GM19099 (cell line): ENCODE measurements at regions not wholly inside any gene's neighbourhood (a gene's known extent, or its start where the extent isn't known, plus 50 kb on each side); places are given as distances from the start of the nearest gene placed in this dataset.
A peak's percentile ranks its signal among the peaks of the same experiment; 100 is the strongest.

Experiments used
- POLR2A ChIP-seq: IDR thresholded peaks from 3 replicates; pipeline ENCODE4 v1.6.1; 2011; ENCODE audit warnings: low read depth; ENCODE audit not compliant: insufficient read length; ENCODE audit errors: extremely low read depth

DNA sequence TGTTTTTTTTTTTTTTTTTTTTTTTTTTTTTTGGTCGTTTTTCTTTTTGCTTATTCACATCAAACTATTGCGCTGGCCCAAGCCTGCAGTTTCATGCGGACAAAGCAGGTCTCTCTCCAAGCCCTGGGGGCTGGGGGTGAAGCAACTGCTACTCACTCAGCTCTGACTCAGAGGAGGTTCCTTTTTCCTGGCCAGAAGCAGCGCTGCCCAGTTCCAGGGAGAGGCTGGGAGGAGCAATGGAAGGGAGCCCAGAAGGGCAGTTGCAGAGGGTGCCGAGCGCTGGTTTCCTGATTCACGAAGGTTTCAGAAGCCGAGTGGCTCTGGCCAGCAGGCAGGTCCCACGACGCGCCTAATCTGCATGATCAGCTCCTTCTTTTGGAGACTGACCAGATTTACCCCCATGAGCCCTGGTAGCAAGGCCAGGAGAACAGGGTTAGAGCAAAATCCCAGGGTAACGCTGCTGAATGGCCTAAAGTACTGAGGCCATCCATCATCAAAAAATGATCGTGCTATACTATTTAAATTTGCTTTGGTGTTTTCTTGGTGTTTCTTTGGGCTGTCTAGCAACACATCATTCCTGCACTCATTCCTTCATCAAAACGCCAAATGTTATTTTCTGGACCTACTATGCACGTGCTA is 144.7 kb upstream of the SOX9 start:
- TF ChIP-seq POLR2A = no peak

GRCh38 chr17:71978435-71978834 is 142.4 kb upstream of the SOX9 start:
- TF ChIP-seq POLR2A = no peak

DNA sequence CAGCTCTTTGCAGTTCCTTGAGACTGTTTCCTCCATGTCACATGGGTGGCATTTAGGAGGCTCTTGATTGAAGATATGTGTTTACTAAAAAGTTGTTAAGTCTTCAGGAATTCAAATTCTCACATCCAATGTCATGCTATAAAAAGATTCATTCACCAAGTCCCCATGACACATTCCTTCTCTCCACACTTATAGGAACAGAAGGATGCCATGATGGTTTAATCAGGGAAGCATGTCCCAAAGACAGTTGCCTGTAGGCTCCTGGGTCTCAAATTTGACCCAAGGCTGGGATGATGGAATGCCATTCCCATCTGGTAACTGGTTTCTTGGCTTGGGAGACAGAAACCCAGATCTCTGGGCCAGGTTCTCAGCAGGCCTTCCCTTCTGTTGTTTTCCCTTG is 140.6 kb upstream of the SOX9 start:
- TF ChIP-seq POLR2A = no peak

- no peak for TF ChIP-seq POLR2A
Observed at GRCh38 chr17:71983828-71984227, 137.0 kb upstream of the SOX9 start.

GRCh38 chr17:71985111-71986039 is 135.4 kb upstream of the SOX9 start:
- TF ChIP-seq POLR2A = no peak

- TF ChIP-seq POLR2A = no peak
Observed at GRCh38 chr17:71986886-71987285, 133.9 kb upstream of the SOX9 start.

DNA sequence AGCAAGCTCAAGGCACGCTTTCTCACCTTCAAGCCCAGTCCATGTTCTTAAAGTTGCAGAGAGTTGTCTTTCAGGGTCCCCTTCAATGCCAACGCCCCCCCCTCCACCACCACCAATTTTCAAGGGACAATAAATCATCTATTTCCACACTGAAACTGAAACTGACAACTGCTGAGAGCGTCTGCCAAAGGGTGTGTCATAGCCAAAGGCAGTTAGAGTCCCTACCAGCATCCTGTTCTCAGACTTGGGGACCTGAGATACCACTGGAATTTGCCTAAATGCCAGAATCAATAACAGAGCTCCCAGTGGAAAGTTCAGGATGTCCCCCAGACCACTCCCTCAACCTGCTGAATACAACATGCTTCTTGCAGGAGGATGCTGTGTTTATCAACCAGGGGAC is 133.2 kb upstream of the SOX9 start:
- TF ChIP-seq POLR2A = no peak

DNA sequence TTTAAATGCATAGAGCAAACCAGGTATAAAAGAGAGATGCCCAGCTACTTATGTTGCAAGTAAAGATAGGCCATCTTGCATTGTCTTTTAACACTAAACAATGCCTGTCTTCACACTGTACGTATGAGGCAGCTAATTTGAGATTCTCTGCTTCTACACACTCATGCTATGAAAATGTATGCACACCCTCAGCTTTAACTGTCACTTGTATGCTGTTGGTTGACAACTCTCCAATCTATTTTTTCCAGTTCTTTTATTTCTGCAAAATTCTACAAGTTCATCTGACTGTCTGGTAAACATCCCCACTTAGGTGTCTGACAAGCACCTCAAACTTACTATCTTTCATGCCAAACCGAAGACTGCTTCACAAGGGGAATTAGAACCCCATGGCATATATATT is 131.7 kb upstream of the SOX9 start:
- no peak for TF ChIP-seq POLR2A

GRCh38 chr17:71993363-71993762 is 127.5 kb upstream of the SOX9 start:
- no peak for TF ChIP-seq POLR2A

DNA sequence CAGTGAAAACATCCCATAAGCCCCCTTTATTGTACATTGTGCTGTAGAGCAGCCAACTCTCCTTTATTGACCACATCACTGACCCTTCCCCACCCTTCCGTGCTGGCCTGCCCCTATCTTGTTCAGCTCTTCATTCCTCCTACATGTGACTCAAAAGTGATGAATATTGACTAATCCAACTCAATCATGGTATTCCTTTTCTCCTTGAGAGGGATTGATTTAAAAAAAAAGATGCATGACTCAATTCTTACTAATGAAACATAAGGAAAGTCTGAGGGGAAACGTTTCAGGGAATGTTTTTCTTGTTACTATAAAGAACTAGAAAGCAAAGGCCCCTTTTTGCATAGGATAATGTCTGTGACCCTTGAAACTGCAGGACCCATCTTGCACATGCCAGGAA is 125.2 kb upstream of the SOX9 start:
- TF ChIP-seq POLR2A = no peak

- TF ChIP-seq POLR2A = no peak
Observed at GRCh38 chr17:72004011-72004427, 116.8 kb upstream of the SOX9 start.

- peak; percentile 29 for TF ChIP-seq POLR2A
Observed at GRCh38 chr17:72004611-72005331, 116.0 kb upstream of the SOX9 start.

- no peak for TF ChIP-seq POLR2A
Observed at GRCh38 chr17:72005332-72006163, 115.3 kb upstream of the SOX9 start.

- no peak for TF ChIP-seq POLR2A
Observed at GRCh38 chr17:72008236-72008876, 112.5 kb upstream of the SOX9 start.
